Heart left ventricle (tissue), 16 donors: ENCODE measurements at regions not wholly inside any gene's neighbourhood (a gene's known extent, or its start where the extent isn't known, plus 50 kb on each side); places are given as distances from the start of the nearest gene placed in this dataset.

Source experiments
- ATAC-seq, 4 donors: fragments of 200-7000 bp; cut with Tn5 transposase; one replicate each; pipeline ENCODE4 v1.9.1; 2020 to 2022; ENCODE audit warnings: moderate library complexity in 4 of 4, mild to moderate bottlenecking in 3 of 4, moderate number of reproducible peaks in 1 of 4
- DNase-seq, 5 donors: peaks; one replicate each; pipeline ENCODE4 v3.0.0-alpha.2; 2020
- H3K27ac ChIP-seq, 12 donors: fragments of 200-600 bp; sonication (generic) in 4 of 12; one replicate each; pipeline versions ENCODE4 v1.5.0 to v1.8.0; 2016 to 2022; ENCODE audit warnings: mild to moderate bottlenecking in 2 of 12
- H3K27me3 ChIP-seq, 9 donors: fragments of 200-600 bp; sonication (generic) in 2 of 9; one replicate each; pipeline versions ENCODE4 v1.5.1 to v1.8.0; 2016 to 2022; ENCODE audit warnings: mild to moderate bottlenecking in 3 of 9
- H3K36me3 ChIP-seq, 9 donors: fragments of 200-600 bp; sonication (generic) in 2 of 9; one replicate each; pipeline versions ENCODE4 v1.5.0 to v1.8.0; 2018 to 2022; ENCODE audit warnings: mild to moderate bottlenecking in 2 of 9
- H3K4me1 ChIP-seq, 12 donors: fragments of 200-600 bp; sonication (generic) in 4 of 12; one replicate each; pipeline versions ENCODE4 v1.5.0 to v1.8.0; 2016 to 2022; ENCODE audit warnings: mild to moderate bottlenecking in 3 of 12
- H3K4me3 ChIP-seq, 12 donors: fragments of 200-600 bp; sonication (generic) in 4 of 12; one replicate each; pipeline versions ENCODE4 v1.5.0 to v1.8.0; 2017 to 2022; ENCODE audit warnings: mild to moderate bottlenecking in 9 of 12, moderate library complexity in 4 of 12
- H3K9me3 ChIP-seq, 12 donors: fragments of 200-600 bp; sonication (generic) in 4 of 12; one replicate each; pipeline versions ENCODE4 v1.5.0 to v1.8.0; 2016 to 2022; ENCODE audit warnings: mild to moderate bottlenecking in 1 of 12
- CTCF ChIP-seq, 12 donors: fragments of 200-600 bp; sonication (generic) in 4 of 12; IDR thresholded peaks; one replicate each; pipeline versions ENCODE4 v1.5.0 to v1.8.0; 2018 to 2022; ENCODE audit warnings: antibody characterized with exemption in 12 of 12, mild to moderate bottlenecking in 5 of 12
- POLR2A ChIP-seq, 2 donors: fragments of 450-650 bp; IDR thresholded peaks; one replicate each; pipeline ENCODE4 v1.6.1; 2017; ENCODE audit warnings: antibody characterized with exemption in 2 of 2, mild to moderate bottlenecking in 2 of 2, moderate library complexity in 2 of 2
- WGBS, 4 donors: extraction: QIAGEN DNeasy Blood & Tissue Kit in 2 of 4; methylation state at CpG; one replicate each; pipeline versions ENCODE4 v1.1.5 to v1.1.7; 2013 to 2018; 5-methylcytosine and 5-hydroxymethylcytosine counted together
- intact Hi-C, 10 donors: fragments of 100-400 bp; cut with DNase I; formaldehyde crosslinking; loops; one replicate each; pipeline versions ENCODE4 v1.11.1 to v1.14.2; 2022
- donor health status: ischemic (EF 13 %, LVEDD 7.1; RV severe dilation, severe dysfunction).
- donor health status: healthy with polysubstance abuse.
- donor health status: DM: no; HTN: yes; CAD: no.
- donor health status: DM: no; HTN: no; CAD: no.
- donor health status: ischemic (EF 25% LVEDD 6.9; RV normal size, moderate dysfunction).
- donor health status: ischemic (EF 25% LVEDD 5.7; RV mildly dilated, moderate dysfunction).
- donor health status: healthy.
- donor health status: DM: yes; HTN: yes; CAD: no.
- donor health status: ischemic (EF 35%, LVEDD 5.7; RV mildly dilated, moderate dysfunction).
- donor health status: nonischemic (EF 11% LVEDD 7.7; RV severe dilation, severe dysfunction).
- donor health status: DM: yes; HTN: yes; CAD: no.
- donor health status: PGD.
- donor health status: ischemic (EF 29% LVEDD 5.4; RV normal size, mild dysfunction).
- donor health status: nonischemic (EF 23%, LVEDD 6.1; RV moderate dilation, normal function).

- Histone ChIP-seq H3K27me3 (no peaks in the 10 kb centered on the region), H3K4me1 (no peaks in the 10 kb centered on the region), H3K27ac (no peak overlapping the region), H3K4me3 (no peak overlapping the region), H3K36me3 (no peaks in the 10 kb centered on the region), H3K9me3 (no peaks in the 10 kb centered on the region)
- no peak for ATAC-seq
- no peak for TF ChIP-seq CTCF (IDR thresholded peaks at IDR 0.05)
- TF ChIP-seq POLR2A (IDR thresholded peaks at IDR 0.05) = no peak
- WGBS, 4 donors = 63 to 90% (median 80%) methylated on average over 2 of the region's 2 CpGs
- no peak for DNase-seq
- intact Hi-C loops = no loop called here
These were observed 835.0 kb downstream of the GATA3 start for GRCh38 chr10:8889538-8889937.

- no peak for TF ChIP-seq CTCF (IDR thresholded peaks at IDR 0.05)
- no peak for TF ChIP-seq POLR2A (IDR thresholded peaks at IDR 0.05)
- H3K4me3 ChIP-seq = no peak overlapping the region
- DNase-seq (no peak), ATAC-seq (no peak)
- H3K27ac ChIP-seq = no peak overlapping the region
- no peaks in the 10 kb centered on the region for H3K27me3 ChIP-seq
- WGBS, 4 donors = 81 to 87% (median 84%) methylated on average over 3 of the region's 3 CpGs
- H3K4me1 ChIP-seq = no peaks in the 10 kb centered on the region
- H3K9me3 ChIP-seq = no peaks in the 10 kb centered on the region
- intact Hi-C loops = no loop called here
- no peaks in the 10 kb centered on the region for H3K36me3 ChIP-seq
These were observed 838.6 kb downstream of the GATA3 start for GRCh38 chr10:8893102-8893501.

- no peaks in the 10 kb centered on the region for H3K27me3 ChIP-seq
- no peak overlapping the region for H3K4me3 ChIP-seq
- WGBS, 4 donors = 80 to 83% (median 81%) methylated on average over 4 of the region's 4 CpGs
- no peaks in the 10 kb centered on the region for H3K36me3 ChIP-seq
- H3K9me3 ChIP-seq = no peaks in the 10 kb centered on the region
- no peak for ATAC-seq
- TF ChIP-seq POLR2A (IDR thresholded peaks at IDR 0.05) = no peak
- no peak for TF ChIP-seq CTCF (IDR thresholded peaks at IDR 0.05)
- H3K27ac ChIP-seq = no peak overlapping the region
- intact Hi-C loops = no loop called here
- DNase-seq = no peak
- no peaks in the 10 kb centered on the region for H3K4me1 ChIP-seq
These were observed 839.7 kb downstream of the GATA3 start for GRCh38 chr10:8894148-8894547.

- Histone ChIP-seq H3K9me3 (no peaks in the 10 kb centered on the region), H3K4me3 (no peak overlapping the region), H3K27me3 (no peaks in the 10 kb centered on the region), H3K4me1 (no peaks in the 10 kb centered on the region), H3K36me3 (no peaks in the 10 kb centered on the region), H3K27ac (no peak overlapping the region)
- TF ChIP-seq POLR2A (IDR thresholded peaks at IDR 0.05) (no peak), CTCF (IDR thresholded peaks at IDR 0.05) (no peak)
- intact Hi-C loops = no loop called here
- no peak for DNase-seq
- WGBS, 4 donors = 60 to 74% (median 68%) methylated on average over 5 of the region's 5 CpGs
- no peak for ATAC-seq
These were observed 843.3 kb downstream of the GATA3 start for GRCh38 chr10:8897769-8898168.
